Smooth muscle cell (in vitro differentiated cells): ENCODE measurements at regions not wholly inside any gene's neighbourhood (a gene's known extent, or its start where the extent isn't known, plus 50 kb on each side); places are given as distances from the start of the nearest gene placed in this dataset.

Experiments used
- DNase-seq: peaks from one replicate; lab custom pipeline; 2025; ENCODE audit not compliant: unreplicated experiment; lab: John Stamatoyannopoulos, UW
- H2AFZ ChIP-seq: fragments of 200-600 bp; sonication (generic); 2 replicates; pipeline ENCODE4 v1.6.0; 2016; ENCODE audit warnings: antibody characterized with exemption, low read depth, mild to moderate bottlenecking
- H3F3A ChIP-seq: fragments of 200-600 bp; sonication (generic); 2 replicates; pipeline ENCODE4 v1.6.0; 2017; ENCODE audit warnings: antibody characterized with exemption, low read depth
- H3K27ac ChIP-seq: fragments of 200-600 bp; sonication (generic); 2 replicates; pipeline ENCODE4 v1.5.1; 2016; ENCODE audit warnings: low read depth, mild to moderate bottlenecking
- H3K27me3 ChIP-seq: fragments of 200-600 bp; sonication (generic); 2 replicates; pipeline ENCODE4 v1.6.1; 2016; ENCODE audit warnings: low read depth, mild to moderate bottlenecking
- H3K36me3 ChIP-seq: fragments of 200-600 bp; sonication (generic); 2 replicates; pipeline ENCODE4 v1.5.1; 2016; ENCODE audit warnings: low read depth
- H3K4me1 ChIP-seq: fragments of 200-600 bp; sonication (generic); 2 replicates; pipeline ENCODE4 v1.5.1; 2016; ENCODE audit warnings: low read depth
- H3K4me2 ChIP-seq: fragments of 200-600 bp; sonication (generic); 2 replicates; pipeline ENCODE4 v1.6.0; 2016; ENCODE audit warnings: mild to moderate bottlenecking
- H3K4me3 ChIP-seq: fragments of 200-600 bp; sonication (generic); 2 replicates; pipeline ENCODE4 v1.5.1; 2016; ENCODE audit warnings: mild to moderate bottlenecking
- H3K79me2 ChIP-seq: fragments of 200-600 bp; sonication (generic); 2 replicates; pipeline ENCODE4 v1.6.0; 2016; ENCODE audit warnings: low read depth, mild to moderate bottlenecking
- H3K9ac ChIP-seq: fragments of 200-600 bp; sonication (generic); 2 replicates; pipeline ENCODE4 v1.6.0; 2016; ENCODE audit warnings: low read depth
- H3K9me3 ChIP-seq: fragments of 200-600 bp; sonication (generic); replicated peaks from 2 replicates; pipeline ENCODE4 v1.5.1; 2016; ENCODE audit warnings: low read depth
- H4K20me1 ChIP-seq: fragments of 200-600 bp; sonication (generic); 2 replicates; pipeline ENCODE4 v1.6.0; 2016; ENCODE audit warnings: low read depth
- WGBS: methylation state at CpG from one replicate; pipeline ENCODE4 v1.1.7; 2016; ENCODE audit warnings: low lambda C conversion rate; 5-methylcytosine and 5-hydroxymethylcytosine counted together
- TF ChIP-seq, protein P1 (sequence below): fragments of 200-600 bp; sonication (generic); IDR thresholded peaks from 2 replicates; pipeline ENCODE4 v1.5.1; 2017; ENCODE audit warnings: borderline replicate concordance, mild to moderate bottlenecking, antibody characterized with exemption; ENCODE audit not compliant: insufficient read depth, poor library complexity, severe bottlenecking

DNA sequence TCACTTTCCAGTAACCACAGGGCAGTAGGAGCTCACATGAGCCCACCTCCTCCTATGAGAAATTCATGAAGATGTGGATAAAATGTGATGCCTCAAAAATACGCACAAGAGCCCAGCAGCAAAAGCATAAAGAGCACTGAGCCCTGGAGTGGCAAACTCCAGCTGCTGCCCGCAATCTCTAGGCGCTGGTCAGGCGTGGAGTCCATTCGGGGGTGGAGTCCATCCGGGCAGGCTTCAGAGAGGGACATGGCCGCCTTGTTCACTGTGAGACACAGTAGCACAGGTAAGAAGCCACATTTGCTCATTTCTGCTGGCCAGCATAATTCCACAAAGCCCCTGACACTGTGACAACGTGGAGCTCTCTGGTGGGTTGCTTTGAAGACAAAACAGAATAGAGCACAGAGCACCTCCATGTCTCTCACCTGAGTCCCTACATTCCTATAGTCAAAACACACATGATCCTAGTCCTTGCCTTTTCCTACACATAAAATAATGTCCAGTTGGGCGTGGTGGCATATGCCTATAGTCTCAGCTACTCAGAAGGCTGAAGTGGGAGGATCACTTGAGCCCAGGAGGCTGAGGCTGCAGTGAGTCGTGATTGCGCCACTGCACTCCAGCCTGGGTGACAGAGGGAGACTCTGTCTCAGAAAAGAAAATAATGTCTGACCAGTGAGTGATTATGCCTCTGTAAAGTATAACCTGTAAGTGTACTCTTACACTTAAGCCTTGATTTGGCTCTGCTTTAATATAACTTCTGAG is 365.2 kb downstream of the GADD45G start:
- Histone ChIP-seq H3K9ac (no peak overlapping the region), H2AFZ (no peak overlapping the region), H3K4me3 (no peak overlapping the region), H3K4me1 (no peaks in the 10 kb centered on the region), H3K36me3 (no peaks in the 10 kb centered on the region), H3K27ac (no peak overlapping the region), H3F3A (no peaks in the 10 kb centered on the region), H4K20me1 (no peaks in the 10 kb centered on the region), H3K27me3 (no peaks in the 10 kb centered on the region), H3K9me3 (no peaks in the 10 kb centered on the region), H3K4me2 (no peak overlapping the region), H3K79me2 (no peaks in the 10 kb centered on the region)
- TF ChIP-seq, protein P1, sequence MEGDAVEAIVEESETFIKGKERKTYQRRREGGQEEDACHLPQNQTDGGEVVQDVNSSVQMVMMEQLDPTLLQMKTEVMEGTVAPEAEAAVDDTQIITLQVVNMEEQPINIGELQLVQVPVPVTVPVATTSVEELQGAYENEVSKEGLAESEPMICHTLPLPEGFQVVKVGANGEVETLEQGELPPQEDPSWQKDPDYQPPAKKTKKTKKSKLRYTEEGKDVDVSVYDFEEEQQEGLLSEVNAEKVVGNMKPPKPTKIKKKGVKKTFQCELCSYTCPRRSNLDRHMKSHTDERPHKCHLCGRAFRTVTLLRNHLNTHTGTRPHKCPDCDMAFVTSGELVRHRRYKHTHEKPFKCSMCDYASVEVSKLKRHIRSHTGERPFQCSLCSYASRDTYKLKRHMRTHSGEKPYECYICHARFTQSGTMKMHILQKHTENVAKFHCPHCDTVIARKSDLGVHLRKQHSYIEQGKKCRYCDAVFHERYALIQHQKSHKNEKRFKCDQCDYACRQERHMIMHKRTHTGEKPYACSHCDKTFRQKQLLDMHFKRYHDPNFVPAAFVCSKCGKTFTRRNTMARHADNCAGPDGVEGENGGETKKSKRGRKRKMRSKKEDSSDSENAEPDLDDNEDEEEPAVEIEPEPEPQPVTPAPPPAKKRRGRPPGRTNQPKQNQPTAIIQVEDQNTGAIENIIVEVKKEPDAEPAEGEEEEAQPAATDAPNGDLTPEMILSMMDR = no peak
- 89% methylated on average over 11 of the region's 11 CpGs for WGBS
- no peak for DNase-seq

DNA sequence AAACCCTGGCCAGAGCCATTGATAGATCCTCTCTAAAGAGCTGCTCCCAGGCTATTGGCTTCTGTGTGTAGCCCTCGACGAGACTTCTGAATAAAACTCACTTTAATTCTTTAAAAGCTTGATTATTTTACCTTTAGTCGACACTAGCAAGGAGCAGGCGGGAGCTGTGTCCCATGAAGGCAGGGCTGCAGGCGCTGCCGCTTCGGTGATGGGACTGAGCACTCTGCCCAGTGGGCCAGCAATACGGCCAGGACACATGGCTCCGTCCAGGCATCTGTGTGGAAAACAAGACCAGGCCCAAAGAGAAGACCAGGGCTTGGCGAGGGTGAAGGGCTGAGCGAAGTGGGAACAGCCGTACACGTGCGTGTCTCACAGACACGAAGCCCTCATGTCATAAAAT is 365.9 kb downstream of the GADD45G start:
- Histone ChIP-seq H3K27me3 (no peaks in the 10 kb centered on the region), H3K79me2 (no peaks in the 10 kb centered on the region)

DNA sequence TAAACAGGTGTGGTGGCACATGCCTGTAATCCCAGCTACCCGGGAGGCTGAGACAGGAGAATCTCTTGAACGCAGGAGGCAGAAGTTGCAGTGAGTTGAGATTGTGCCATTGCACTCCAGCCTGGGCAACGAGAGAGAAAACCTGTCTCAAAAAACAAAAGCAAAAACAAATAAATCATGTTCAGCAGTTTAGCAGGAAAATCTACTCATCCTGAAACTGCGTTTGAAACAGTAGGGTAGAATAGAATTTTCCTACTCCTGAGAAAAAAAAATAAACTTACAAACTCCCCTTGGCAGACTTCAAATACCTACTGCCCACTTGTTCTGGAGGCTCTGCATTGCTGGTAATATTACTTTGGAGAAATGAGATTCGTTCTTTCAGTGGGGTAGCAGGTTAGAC is 367.7 kb downstream of the GADD45G start:
- H2AFZ ChIP-seq = no peak overlapping the region
- no peak overlapping the region for H3K4me3 ChIP-seq
- no peaks in the 10 kb centered on the region for H3K9me3 ChIP-seq
- TF ChIP-seq, protein P1 = no peak
- no peak overlapping the region for H3K4me2 ChIP-seq
- no peaks in the 10 kb centered on the region for H3K79me2 ChIP-seq
- WGBS = 89% methylated on average over 5 of the region's 5 CpGs
- no peaks in the 10 kb centered on the region for H3K4me1 ChIP-seq
- no peaks in the 10 kb centered on the region for H3F3A ChIP-seq
- no peak overlapping the region for H3K9ac ChIP-seq
- no peaks in the 10 kb centered on the region for H4K20me1 ChIP-seq
- H3K27me3 ChIP-seq = no peaks in the 10 kb centered on the region
- H3K36me3 ChIP-seq = no peaks in the 10 kb centered on the region
- no peak overlapping the region for H3K27ac ChIP-seq
- no peak for DNase-seq

More for the DNA sequence above, 365.9 kb downstream of the GADD45G start:
- Histone ChIP-seq H3K9ac (no peak overlapping the region), H3K4me1 (no peaks in the 10 kb centered on the region), H3K9me3 (no peaks in the 10 kb centered on the region), H3K36me3 (no peaks in the 10 kb centered on the region), H4K20me1 (no peaks in the 10 kb centered on the region), H3K4me2 (no peak overlapping the region), H3K27ac (no peak overlapping the region), H3F3A (no peaks in the 10 kb centered on the region), H3K4me3 (no peak overlapping the region), H2AFZ (no peak overlapping the region)
- no peak for DNase-seq
- WGBS = 97% methylated on average over 15 of the region's 15 CpGs
- TF ChIP-seq, protein P1 = no peak

DNA sequence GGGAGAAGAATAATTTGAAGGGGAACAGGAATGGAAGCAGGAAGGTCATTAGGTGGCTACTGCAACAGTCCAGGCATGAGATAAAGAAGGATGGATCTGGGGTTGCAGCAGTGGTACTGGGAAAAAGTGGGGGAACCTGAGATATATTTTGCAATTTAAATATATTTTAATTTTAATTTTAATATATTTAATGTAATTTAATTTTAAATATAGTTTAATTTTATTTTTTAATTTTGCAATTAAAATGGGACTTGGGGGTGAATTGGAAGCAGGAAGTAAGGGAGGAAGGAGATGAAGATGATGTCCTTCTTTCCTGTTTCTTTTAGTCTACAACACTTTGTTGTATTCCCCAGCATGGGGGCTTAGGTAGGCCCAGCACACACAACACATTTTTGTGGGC is 369.8 kb downstream of the GADD45G start:
- TF ChIP-seq, protein P1 = no peak
- no peak overlapping the region for H2AFZ ChIP-seq
- H4K20me1 ChIP-seq = no peaks in the 10 kb centered on the region
- no peak overlapping the region for H3K4me2 ChIP-seq
- H3K27me3 ChIP-seq = no peaks in the 10 kb centered on the region
- no peaks in the 10 kb centered on the region for H3K79me2 ChIP-seq
- H3K27ac ChIP-seq = no peak overlapping the region
- no peak overlapping the region for H3K4me3 ChIP-seq
- no peaks in the 10 kb centered on the region for H3K36me3 ChIP-seq
- no peak overlapping the region for H3K9ac ChIP-seq
- no peak for DNase-seq
- H3K4me1 ChIP-seq = no peaks in the 10 kb centered on the region
- no peaks in the 10 kb centered on the region for H3F3A ChIP-seq
- no peaks in the 10 kb centered on the region for H3K9me3 ChIP-seq
